ENCODE measurements at regions not wholly inside any gene's neighbourhood (a gene's known extent, or its start where the extent isn't known, plus 50 kb on each side); places are given as distances from the start of the nearest gene placed in this dataset.

- no peak for DNase-seq
Measured at GRCh38 chr1:47555841-47556560, 118.2 kb downstream of the FOXD2 start.

DNA sequence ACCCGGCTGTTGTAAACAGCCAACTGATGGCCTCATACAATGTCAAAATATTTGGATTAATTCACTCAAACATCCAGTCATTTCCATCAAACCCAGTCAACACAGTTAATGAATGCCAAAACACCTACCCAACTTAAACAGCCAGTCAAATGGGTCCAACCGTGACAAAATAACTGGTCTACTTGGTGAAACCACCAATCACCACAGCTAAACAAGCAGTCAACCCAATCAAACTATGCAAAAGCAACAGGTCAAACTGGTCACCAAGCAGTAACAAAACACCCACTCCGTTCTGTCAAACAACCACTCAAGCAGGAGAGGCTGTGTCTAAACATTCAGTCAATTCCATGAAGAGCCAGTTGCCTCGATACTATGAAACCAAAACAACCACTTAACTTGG, 119.2 kb downstream of the FOXD2 start:
- no peak for DNase-seq

DNA sequence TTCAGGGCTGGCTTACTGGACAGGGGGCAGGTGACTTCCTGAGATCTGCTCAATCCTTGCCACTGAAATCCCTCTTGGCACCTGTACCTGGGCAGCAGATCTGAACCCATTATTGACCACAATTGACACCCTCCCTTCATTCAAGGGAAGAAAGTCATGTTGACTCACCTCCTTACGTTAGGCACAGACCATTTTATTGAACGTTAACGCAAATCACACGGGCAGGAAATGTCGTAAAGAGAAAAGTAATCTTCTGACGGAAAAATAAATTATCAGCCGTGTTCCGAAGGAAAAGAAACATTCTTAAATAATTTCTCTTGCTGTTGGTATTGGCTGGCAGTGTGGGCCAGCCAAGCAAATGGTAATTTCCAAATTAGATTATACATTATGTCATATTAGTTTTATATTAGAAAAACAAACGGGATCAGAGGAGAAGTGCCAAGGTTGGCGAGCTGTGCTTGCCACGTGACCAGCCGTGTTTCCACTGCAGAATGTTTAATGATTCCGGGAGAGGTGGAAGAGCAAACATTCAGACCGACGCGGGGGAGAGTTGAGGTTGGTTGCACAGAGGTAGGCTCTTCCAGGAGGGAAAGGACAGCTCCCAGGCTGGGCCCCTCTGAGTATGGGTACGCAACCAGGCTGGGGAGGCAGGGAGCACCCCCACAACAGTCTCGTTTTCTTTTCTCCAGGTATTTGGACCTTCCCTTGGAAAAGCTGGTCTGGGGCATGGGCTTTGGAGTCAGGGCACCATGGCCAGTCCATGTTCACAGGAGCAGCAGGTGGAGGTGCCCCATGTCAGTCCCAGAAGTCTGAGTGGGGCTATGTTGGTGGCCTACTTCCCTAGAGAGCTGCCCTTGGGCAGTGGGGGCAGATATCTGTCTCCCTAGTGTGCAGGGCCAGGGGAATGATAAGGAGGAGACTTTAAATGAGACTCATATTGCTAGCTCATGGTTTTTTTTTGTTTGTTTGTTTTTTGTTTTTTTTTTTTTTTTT, 121.1 kb downstream of the FOXD2 start:
- DNase-seq, result no peak

- DNase-seq, result no peak
Measured at GRCh38 chr1:47559944-47560695, 122.3 kb downstream of the FOXD2 start.

DNA sequence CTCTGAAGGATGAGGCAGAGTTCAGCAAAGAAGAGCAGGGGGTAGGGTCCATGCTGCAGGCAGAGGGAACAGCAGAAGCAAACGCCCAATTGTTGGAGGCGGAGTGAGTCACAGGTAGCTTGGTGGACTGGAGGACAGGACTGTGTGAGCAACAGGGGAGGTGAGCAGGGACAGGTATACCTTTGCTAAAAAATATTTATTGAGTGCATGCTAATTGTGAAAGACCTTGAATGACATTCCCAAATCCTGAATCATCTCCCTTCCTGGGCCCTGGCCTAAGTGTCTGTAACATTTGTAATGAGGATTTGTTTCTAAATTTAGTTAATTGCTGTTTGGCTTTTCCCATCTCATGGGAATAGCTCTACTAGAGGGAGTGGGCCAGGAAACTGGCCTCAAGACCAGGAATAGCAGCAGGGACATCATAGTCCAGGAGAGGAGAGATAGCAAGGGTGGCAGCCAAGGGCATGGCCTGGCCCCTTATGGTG, 123.7 kb downstream of the FOXD2 start:
- DNase-seq, result no peak

DNA sequence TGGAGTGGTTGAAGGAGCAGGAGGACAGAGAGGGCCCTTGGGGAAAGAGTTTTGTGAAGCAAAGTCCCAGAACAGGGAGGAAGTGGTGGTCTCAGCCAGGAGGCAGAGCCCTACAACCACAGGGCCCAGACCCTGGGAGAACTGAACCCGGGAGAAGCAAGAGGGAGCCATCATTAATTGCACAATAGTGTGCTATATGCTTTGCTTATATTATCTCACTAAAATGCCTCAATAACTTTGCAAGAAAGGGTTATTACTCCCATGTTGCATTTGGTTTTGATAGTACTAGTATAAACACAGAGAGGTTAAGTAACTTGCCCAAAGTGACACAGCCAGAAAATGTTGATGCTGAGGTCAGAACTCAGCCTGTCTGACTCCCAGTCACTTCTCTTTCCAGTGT, 124.3 kb downstream of the FOXD2 start:
- no peak for DNase-seq

GRCh38 chr1:47562799-47563198, 125.0 kb downstream of the FOXD2 start:
- no peak for DNase-seq

DNA sequence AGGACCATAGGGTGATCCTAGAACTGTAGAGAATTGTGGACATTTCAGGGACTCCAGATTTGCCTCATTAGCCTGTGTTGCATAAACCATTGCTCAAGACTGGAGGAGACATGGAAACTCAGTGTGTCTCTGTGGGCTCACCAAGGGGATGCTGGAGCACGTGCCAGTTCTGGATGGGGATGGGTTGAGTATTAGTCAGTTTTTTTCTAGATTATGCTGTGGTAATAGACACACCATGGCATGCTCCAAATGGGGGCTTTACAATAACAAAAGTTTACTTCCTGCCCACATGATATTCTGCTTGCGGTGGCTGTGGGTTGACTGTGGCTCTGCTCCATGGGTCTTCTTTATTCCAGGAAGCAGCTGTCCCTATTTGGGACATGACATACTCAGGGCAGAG, 125.4 kb downstream of the FOXD2 start:
- no peak for DNase-seq

GRCh38 chr1:47564570-47564969, 126.7 kb downstream of the FOXD2 start:
- DNase-seq, result no peak

DNA sequence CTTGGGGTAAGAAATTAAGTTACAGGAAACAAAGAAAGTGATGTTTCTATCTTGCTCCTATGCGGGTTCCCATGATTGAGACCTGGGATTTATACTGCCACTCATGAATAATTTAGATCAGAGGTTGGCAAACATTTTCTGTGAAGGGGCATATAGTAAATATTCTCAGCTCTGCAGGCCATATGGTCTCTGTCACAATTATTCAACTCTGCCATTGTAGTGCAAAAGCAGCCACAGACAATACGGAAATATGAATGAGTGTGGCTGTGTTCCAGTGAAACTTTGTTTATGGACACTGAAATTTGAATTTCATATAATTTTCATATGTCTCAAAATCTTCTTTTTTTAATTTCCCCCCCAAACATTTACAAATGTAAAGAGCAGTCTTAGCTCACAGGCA, 127.2 kb downstream of the FOXD2 start:
- no peak for DNase-seq

GRCh38 chr1:47565676-47566075, 127.8 kb downstream of the FOXD2 start:
- no peak for DNase-seq

DNA sequence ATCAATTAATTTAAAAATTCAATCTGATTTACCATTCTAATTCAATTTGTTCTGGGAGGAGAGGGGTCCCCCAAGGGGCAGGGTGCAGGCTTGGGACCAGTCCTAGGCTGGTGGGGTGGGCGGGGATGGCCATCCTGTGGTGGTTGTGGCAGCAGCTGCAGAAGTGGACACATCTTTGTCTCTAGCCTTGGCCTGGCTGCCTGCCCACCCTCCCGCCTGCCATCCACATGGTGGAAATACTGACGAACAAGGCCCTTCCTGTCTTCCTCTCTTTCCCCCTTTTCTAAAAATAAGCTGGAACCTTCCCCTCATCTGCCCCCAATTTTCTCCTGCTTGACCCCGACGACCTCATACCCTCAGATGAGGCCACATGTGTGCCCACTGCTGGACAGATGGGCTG, 130.9 kb downstream of the FOXD2 start:
- no peak for DNase-seq

GRCh38 chr1:47569261-47569660, 131.4 kb downstream of the FOXD2 start:
- DNase-seq, result no peak

DNA sequence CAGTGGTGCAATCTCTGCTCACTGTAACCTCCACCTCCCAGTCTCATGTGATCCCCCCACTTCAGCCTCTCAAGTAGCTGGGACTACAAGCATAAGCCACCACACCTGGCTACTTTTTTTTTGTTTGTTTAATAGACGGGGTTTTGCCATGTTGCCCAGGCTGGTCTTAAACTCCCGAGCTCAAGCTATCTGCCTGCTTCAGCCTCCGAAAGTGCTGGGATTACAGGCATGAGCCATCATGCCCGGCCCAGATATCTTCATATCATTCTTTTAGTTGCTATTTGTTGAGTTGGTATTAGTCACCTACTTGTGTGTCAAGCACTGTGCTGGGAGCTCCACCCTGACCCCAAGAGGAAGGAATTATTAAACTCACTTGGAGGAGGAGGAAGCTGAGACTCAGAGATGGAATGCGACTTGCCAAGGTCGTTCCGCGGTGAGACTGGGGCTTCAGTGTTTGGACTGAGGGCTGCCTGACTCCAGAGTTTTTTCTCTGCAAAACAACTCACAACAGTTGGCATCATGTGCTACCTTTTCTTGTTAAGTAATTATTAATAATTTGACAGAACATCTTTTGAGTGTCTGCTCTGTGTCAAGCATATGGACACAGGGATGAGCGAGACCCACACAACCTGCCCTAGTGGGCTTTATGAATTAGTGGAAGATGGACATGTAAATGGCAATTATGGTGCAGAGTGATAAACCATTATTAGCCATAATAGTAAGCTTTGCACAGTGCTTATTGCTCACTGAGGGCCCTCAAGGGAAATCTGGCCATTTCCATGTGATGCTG, 132.0 kb downstream of the FOXD2 start:
- DNase-seq, result peak; percentile 91

DNA sequence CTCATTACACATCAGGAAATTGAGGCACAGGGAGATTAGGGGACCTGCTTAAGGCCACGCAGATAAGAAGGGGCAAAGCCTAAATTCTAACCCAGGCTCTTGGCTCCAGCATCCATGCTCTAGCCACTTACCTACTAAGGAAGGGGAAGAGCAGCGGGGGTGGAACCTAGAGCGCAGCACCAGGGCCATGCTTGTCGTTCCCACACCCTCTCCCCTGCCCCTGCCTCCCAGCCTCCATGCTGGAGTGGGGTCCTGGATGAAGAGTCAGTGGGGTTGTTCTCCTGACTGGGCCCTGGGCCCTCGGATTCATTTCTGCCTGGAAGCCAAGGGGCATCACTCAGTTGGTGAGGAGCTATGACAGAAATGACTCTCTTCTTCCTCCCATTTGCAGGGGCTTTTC, 133.3 kb downstream of the FOXD2 start:
- DNase-seq, result no peak

DNA sequence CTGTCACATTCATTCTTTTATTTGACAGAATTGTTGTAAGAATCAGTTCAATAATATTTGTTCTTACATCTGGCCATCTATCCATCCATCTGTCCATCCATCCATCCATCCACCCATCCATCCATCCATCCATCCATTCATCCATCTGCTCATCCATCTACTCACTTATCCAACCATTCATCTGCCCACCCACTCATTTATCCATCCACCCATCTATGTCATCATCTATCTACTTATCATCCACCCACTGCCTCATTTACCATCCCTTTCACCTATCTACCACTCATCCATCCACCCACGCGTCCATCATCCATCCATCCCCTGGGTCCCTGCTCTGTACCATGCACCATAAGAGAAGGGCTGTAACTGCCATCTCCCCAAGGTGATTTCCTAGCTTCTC, 134.1 kb downstream of the FOXD2 start:
- no peak for DNase-seq

- no peak for DNase-seq
Measured at GRCh38 chr1:47572731-47573430, 135.0 kb downstream of the FOXD2 start.

GRCh38 chr1:47574451-47575165, 136.8 kb downstream of the FOXD2 start:
- no peak for DNase-seq

DNA sequence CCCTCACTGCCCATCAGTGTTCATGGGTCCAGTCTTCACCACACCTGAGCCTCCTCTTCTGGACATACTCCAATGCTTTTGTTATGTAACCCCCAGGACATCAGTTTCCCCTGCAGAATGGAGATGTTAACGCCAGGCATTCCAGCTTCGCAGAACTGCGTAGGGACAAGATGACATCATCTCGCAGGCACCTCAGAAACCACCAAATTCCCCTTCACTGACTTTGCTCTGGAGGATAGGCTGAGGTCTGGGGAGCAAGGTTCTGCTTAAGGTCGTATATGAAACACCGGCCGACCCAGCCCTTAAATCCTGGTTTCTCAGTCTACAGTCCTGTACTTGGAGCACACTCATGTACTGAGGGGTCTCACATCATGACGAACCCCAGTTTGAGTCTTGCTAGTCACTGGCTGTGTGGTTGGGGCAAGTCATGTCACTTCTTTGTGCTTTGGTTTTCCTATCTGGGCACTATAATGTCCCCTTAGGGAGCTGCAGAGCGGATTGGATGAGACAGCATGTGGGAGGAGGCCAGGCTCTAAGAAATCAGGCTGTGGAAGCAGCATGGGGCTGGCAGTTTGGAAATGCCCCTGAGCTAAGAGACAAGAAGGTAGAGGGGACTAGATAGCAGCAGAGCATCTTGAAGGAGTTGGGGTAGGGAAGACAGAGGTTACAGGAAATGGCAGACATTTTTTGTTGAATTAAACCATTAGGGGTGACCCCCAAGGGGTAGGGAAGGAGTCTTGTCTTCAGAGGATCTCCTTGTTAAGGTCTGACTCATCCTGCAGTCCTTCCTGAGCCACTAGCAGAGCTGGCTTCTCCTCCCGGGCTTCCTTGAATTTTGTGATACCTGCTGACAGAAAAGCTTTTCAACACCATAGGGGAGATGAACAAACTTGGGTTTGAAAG, 138.3 kb downstream of the FOXD2 start:
- peak; percentile 43 for DNase-seq

- DNase-seq, result no peak
Measured at GRCh38 chr1:47576758-47577115, 138.9 kb downstream of the FOXD2 start.
